ENCODE measurements at regions not wholly inside any gene's neighbourhood (a gene's known extent, or its start where the extent isn't known, plus 50 kb on each side); places are given as distances from the start of the nearest gene placed in this dataset.

DNA sequence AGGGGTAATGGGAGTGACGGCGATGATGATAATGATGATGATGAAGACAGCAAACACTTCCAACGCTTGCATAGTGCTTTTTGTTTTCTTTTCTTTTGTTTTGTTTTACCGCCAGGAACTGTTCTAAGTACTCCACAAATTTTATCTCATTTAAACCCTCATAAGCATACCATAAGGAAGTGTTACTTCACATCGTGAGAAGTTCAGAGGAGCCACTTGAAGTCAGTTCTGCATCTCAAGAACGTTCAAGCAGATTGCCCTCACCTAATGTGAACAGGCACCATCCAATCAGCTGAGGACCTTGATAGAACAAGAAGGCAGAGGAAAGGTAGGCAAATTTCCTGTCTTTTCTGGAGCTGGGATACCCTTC lies 104.1 kb downstream of the LSM3 start:
- Histone ChIP-seq H3K4me1 (peaks cover 13 to 28% (median 23%) of the 10 kb centered on the region in 10 experiments), H3K9me3 (replicated peaks in 1 of 11) (no peaks in the 10 kb centered on the region), H3K27me3 (no peaks in the 10 kb centered on the region), H4K20me1 (peaks cover 0 to 15% (median 0%) of the 10 kb centered on the region in 11 experiments; a peak in 4 of 22 replicates), H3K4me3 (no peak overlapping the region), H3K4me2 (no peak overlapping the region), H3K36me3 (no peaks in the 10 kb centered on the region), H3K27ac (no peak overlapping the region), H3K9ac (no peak overlapping the region)
- TF ChIP-seq Cebpa-rat (IDR thresholded peaks at IDR 0.05), result no peak

DNA sequence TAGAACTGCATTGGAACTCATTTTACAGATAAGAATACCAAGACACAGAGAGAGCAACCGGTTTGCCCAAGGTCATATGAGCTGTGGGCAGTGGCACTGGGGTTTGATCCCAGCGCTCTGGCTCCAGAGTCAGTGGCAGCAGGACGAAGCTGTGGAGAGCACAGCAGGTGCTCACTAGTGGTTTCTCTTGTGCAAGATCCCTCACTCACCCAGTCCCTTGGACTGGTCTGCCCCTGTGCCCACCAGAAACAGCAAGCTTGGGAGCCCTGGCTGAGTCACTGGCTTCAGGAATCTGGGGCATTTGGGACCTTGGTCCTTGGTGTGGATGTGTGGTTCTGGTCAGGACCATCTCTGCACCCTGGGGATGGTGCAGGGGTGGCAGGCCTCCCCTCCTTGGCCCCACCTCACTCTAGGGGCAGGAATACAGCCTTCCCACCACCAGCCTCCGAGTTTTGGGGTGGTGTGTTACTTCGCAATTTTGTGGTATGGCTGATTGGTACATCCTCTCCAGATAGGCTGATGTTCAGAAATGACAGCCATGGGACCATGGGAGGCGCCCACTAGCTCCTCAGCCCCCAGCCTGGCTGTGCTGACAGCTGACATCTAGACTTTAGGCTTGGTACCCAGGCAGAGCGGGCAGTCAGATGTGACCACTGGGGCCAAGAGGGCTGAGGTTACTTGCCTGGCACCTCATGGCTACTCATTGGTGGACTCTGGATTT lies 104.6 kb downstream of the LSM3 start:
- Histone ChIP-seq H4K20me1 (peaks cover 0 to 15% (median 0%) of the 10 kb centered on the region in 11 experiments; a peak in 4 of 22 replicates), H3K4me2 (0 out of 22 replicates have a peak overlapping the region, but pooled peaks of 1 of the 11 experiments have one; percentile 5), H3K36me3 (no peaks in the 10 kb centered on the region), H3K4me1 (peaks cover 13 to 34% (median 29%) of the 10 kb centered on the region in 10 experiments), H3K27ac (no peak overlapping the region), H3K9ac (no peak overlapping the region), H3K4me3 (no peak overlapping the region), H3K27me3 (no peaks in the 10 kb centered on the region), H3K9me3 (replicated peaks in 1 of 11) (no peaks in the 10 kb centered on the region)
- peak in 1 of 11 experiments; percentile 16; a peak in 1 of 22 replicates for TF ChIP-seq Cebpa-rat (IDR thresholded peaks at IDR 0.05)

DNA sequence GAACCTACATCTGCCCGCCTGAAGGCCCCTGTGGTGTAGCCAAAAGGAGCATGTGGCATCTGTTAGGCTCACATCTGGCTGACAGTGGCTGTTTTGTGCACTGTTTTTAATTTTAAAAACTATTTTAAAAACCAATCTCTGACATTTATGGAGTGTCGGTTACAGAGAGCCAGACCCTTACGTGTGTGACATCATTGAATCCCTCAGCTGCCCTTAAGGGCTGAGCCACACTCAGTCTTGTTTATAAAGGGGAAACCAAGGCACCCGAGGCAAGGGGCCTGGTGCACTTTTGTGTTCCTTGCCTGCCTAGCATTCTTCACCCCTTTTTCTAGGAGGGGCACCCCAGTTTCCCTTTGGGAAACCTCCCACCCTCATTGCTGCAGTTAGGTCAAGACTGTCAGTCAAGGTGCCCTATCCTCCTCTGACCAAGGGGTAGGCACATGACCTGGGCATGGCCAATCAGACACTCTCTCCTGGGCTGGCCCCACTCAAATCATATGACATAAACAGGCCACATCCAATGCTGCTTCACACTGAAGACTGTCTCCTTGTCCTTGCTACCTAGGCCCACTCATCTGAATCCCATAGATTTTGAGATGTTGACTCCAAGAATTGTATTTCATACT lies 105.3 kb downstream of the LSM3 start:
- Histone ChIP-seq H3K4me3 (no peak overlapping the region), H4K20me1 (peaks cover 0 to 9% (median 0%) of the 10 kb centered on the region in 11 experiments; a peak in 5 of 22 replicates), H3K27ac (no peak overlapping the region), H3K4me1 (peaks cover 13 to 39% (median 31%) of the 10 kb centered on the region in 10 experiments), H3K9me3 (replicated peaks in 1 of 11) (no peaks in the 10 kb centered on the region), H3K27me3 (no peaks in the 10 kb centered on the region), H3K4me2 (no peak overlapping the region), H3K9ac (no peak overlapping the region), H3K36me3 (no peaks in the 10 kb centered on the region)
- TF ChIP-seq Cebpa-rat (IDR thresholded peaks at IDR 0.05), result no peak

DNA sequence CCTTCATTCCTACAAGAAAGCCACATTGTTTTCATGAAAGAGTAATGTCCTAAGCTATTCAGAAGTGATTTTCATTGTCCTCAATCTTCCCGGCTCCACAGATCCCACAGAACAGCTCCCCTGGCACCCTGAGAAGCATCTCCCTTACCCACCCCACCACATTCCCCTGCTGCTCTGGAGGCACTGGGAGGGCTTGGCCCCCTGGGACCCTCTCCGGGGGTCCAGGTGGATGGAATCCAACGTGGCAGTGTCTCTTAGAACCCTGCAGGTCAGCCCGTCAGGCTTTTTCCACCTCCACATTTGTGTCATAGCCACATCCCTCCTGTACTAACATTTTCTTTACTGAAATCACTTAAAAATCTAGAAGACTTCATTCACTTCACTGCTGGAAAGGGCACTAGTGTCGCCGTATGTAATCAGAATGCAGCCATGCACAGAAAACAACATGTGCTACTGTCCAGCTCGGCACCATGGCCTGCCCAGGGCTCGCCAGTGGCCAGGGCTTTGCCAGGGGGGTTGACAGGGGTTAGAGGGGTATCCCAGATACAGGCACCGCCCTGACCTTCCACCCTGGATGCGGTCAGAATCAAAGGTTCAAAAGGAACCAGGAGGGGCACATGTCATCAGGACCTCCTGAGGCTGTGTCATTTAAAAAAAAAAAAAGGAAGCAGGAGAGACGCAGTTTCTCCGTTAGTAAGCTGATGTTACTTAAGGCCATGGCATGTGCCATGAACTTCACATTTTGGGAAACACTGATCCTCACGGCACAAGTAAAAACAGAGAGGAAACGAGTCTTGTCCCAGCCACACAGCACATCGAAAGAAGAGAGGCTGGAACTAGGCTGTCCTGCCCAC lies 106.3 kb downstream of the LSM3 start:
- Histone ChIP-seq H3K27ac (no peak overlapping the region), H3K4me2 (no peak overlapping the region), H3K4me1 (peaks cover 13 to 40% (median 32%) of the 10 kb centered on the region in 10 experiments), H3K4me3 (no peak overlapping the region), H3K9ac (no peak overlapping the region), H3K9me3 (replicated peaks in 1 of 11) (no peaks in the 10 kb centered on the region), H4K20me1 (peaks cover 0 to 4% (median 0%) of the 10 kb centered on the region in 11 experiments; a peak in 3 of 22 replicates), H3K27me3 (no peaks in the 10 kb centered on the region), H3K36me3 (no peaks in the 10 kb centered on the region)
- no peak for TF ChIP-seq Cebpa-rat (IDR thresholded peaks at IDR 0.05)

DNA sequence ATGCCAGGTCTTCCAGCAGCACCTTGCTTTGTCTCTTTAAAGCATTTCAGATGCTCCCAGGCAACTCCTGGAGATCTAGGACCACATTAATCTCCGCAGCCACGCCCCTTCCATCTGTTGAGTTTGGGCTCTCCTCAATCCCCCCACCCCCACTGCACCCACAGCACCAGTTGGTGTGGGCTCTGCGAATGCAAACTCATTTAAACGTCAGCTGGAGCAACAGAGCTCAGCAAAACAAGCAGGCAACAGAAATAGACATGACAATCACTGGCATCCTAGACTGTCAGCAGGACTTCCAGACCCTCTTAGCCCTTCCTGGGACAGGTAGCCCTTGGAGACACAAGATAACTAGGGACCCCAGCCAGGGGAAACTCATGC lies 106.9 kb downstream of the LSM3 start:
- no peak for TF ChIP-seq Cebpa-rat (IDR thresholded peaks at IDR 0.05)
- Histone ChIP-seq H3K4me3 (no peak overlapping the region), H4K20me1 (peaks cover 0 to 4% (median 0%) of the 10 kb centered on the region in 11 experiments; a peak in 4 of 22 replicates), H3K36me3 (no peaks in the 10 kb centered on the region), H3K27ac (no peak overlapping the region), H3K9ac (no peak overlapping the region), H3K27me3 (peaks cover 0 to 2% (median 0%) of the 10 kb centered on the region in 11 experiments; a peak in 3 of 22 replicates), H3K4me2 (peak overlapping the region in 2 of 11 experiments; percentile 79 to 82; a peak in 4 of 22 replicates), H3K9me3 (replicated peaks in 1 of 11) (no peaks in the 10 kb centered on the region), H3K4me1 (peaks cover 13 to 40% (median 32%) of the 10 kb centered on the region in 10 experiments)

DNA sequence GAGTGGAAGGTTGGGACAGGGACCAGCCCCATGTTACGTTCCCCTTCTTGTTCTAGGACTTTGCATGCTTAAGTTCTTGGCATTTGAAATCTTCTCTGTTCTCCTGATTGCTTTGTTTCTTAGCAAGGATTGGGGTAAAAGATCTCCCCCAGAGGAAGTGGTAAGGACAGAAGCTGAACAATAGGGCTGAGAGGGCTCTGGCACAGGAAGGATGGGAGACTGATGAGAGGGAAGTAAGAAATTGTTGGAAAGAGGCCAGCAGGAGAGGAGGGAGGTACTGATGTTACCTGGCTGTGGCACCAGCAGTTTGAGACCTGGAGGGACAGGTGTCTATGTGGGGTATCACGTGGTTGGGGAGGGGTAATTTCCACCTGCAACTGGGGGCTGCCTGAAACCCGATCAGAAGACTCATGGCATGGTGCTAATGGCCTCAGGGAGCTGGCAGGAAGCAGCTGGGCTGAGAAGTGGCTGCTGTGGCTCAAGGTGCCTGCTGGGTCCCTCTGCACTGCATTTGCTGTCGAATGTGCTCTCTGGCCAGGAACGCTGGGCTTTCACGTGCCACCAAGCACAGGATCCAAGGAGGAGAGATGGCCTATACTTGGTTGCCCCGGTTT lies 108.4 kb downstream of the LSM3 start:
- TF ChIP-seq Cebpa-rat (IDR thresholded peaks at IDR 0.05), result no peak
- Histone ChIP-seq H3K4me1 (peaks cover 13 to 40% (median 32%) of the 10 kb centered on the region in 10 experiments), H3K9ac (no peak overlapping the region), H3K36me3 (no peaks in the 10 kb centered on the region), H3K27me3 (peaks cover 0 to 8% (median 0%) of the 10 kb centered on the region in 11 experiments; a peak in 3 of 22 replicates), H3K9me3 (replicated peaks in 1 of 11) (no peaks in the 10 kb centered on the region), H3K4me2 (peak overlapping the region; percentile 47 to 84 (median 72)), H4K20me1 (no peaks in the 10 kb centered on the region; a peak in 3 of 22 replicates), H3K4me3 (no peak overlapping the region), H3K27ac (peak overlapping the region in 3 of 11 experiments; percentile 6 to 30 (median 18); a peak in 3 of 22 replicates)

DNA sequence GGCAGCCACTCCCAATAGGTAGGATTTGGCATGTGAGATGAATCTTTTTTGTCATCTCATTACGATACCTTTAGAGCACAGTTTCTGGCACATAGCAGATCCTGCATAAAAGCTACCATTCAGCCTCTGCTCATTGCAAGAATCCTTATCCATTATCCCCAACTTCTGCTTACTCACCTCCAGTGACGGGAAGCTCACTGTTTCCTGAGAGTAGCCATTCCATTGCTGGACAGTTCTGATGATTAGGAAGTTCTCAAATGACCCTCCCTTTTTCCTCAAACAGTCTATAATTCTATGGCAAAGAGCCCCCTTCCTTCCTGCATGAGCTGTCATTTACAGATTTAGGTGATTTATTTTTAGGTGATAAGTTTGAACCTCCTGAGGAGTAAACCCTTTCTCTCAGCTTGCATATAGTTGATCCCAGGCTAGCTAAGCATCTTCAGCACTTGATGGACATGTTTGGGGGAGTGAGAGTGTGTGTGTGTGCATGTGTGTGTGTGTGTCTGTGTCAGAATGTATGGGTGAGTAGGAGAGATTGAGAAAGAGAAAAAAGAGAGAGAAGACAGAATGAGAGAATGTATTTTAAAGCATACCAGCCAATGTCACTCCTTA lies 109.7 kb downstream of the LSM3 start:
- Histone ChIP-seq H3K4me2 (peak overlapping the region in 9 of 11 experiments; percentile 66 to 84 (median 79); a peak in 15 of 22 replicates), H3K27ac (no peak overlapping the region), H4K20me1 (no peaks in the 10 kb centered on the region; a peak in 3 of 22 replicates), H3K9ac (no peak overlapping the region), H3K27me3 (peaks cover 0 to 8% (median 0%) of the 10 kb centered on the region in 11 experiments; a peak in 3 of 22 replicates), H3K4me3 (no peak overlapping the region), H3K36me3 (no peaks in the 10 kb centered on the region), H3K9me3 (replicated peaks in 1 of 11) (peaks cover 0 to 9% (median 4%) of the 10 kb centered on the region in 11 experiments; a peak in 8 of 22 replicates), H3K4me1 (peaks cover 13 to 40% (median 32%) of the 10 kb centered on the region in 10 experiments)
- TF ChIP-seq Cebpa-rat (IDR thresholded peaks at IDR 0.05), result no peak
